ENCODE measurements at regions not wholly inside any gene's neighbourhood (a gene's known extent, or its start where the extent isn't known, plus 50 kb on each side); places are given as distances from the start of the nearest gene placed in this dataset.

GRCh38 chr5:143533475-143533874 lies 130.0 kb upstream of the NR3C1 start:
- no peak overlapping the region for H3K27ac ChIP-seq
- ATAC-seq = no peak
- no peaks in the 10 kb centered on the region for H3K4me1 ChIP-seq
- H3K36me3 ChIP-seq = no peaks in the 10 kb centered on the region
- 78 to 84% methylated on average over 3 of the region's 3 CpGs for WGBS, 2 donors (ENCODE audit: low coverage in 1 of 2)
- H3K9me3 ChIP-seq = no peaks in the 10 kb centered on the region
- TF ChIP-seq POLR2A (IDR thresholded peaks at IDR 0.05) (no peak), CTCF (IDR thresholded peaks at IDR 0.05) (no peak), EP300 (IDR thresholded peaks at IDR 0.05) (no peak), POLR2AphosphoS5 (IDR thresholded peaks at IDR 0.05) (no peak)
- no peaks in the 10 kb centered on the region for H3K27me3 ChIP-seq
- no peak overlapping the region for H3K4me3 ChIP-seq

GRCh38 chr5:143527808-143528207 lies 124.3 kb upstream of the NR3C1 start:
- 100% methylated on average over 2 to 3 of the region's 4 CpGs for WGBS, 2 donors (ENCODE audit: low coverage in 1 of 2)
- no peak for ATAC-seq
- TF ChIP-seq POLR2AphosphoS5 (IDR thresholded peaks at IDR 0.05) (no peak), POLR2A (IDR thresholded peaks at IDR 0.05) (no peak), CTCF (IDR thresholded peaks at IDR 0.05) (no peak), EP300 (IDR thresholded peaks at IDR 0.05) (no peak)

GRCh38 chr5:143525176-143525575 lies 121.7 kb upstream of the NR3C1 start:
- Histone ChIP-seq H3K27me3 (no peaks in the 10 kb centered on the region), H3K4me3 (no peak overlapping the region), H3K27ac (no peak overlapping the region), H3K4me1 (no peaks in the 10 kb centered on the region), H3K9me3 (no peaks in the 10 kb centered on the region), H3K36me3 (no peaks in the 10 kb centered on the region)
- 89 to 100% methylated on average over 1 of the region's 1 CpG for WGBS, 2 donors (ENCODE audit: low coverage in 1 of 2)
- no peak for ATAC-seq
- no peak for TF ChIP-seq EP300 (IDR thresholded peaks at IDR 0.05)
- TF ChIP-seq CTCF (IDR thresholded peaks at IDR 0.05) = no peak
- no peak for TF ChIP-seq POLR2A (IDR thresholded peaks at IDR 0.05)
- TF ChIP-seq POLR2AphosphoS5 (IDR thresholded peaks at IDR 0.05) = no peak

More at GRCh38 chr5:143527808-143528207, 124.3 kb upstream of the NR3C1 start:
- Histone ChIP-seq H3K4me3 (no peak overlapping the region), H3K27ac (no peak overlapping the region), H3K36me3 (no peaks in the 10 kb centered on the region), H3K27me3 (no peaks in the 10 kb centered on the region), H3K9me3 (no peaks in the 10 kb centered on the region), H3K4me1 (no peaks in the 10 kb centered on the region)

GRCh38 chr5:143524338-143524945 lies 121.0 kb upstream of the NR3C1 start:
- Histone ChIP-seq H3K27me3 (no peaks in the 10 kb centered on the region), H3K27ac (no peak overlapping the region), H3K4me1 (no peaks in the 10 kb centered on the region), H3K9me3 (no peaks in the 10 kb centered on the region), H3K36me3 (no peaks in the 10 kb centered on the region), H3K4me3 (no peak overlapping the region)
- ATAC-seq = no peak
- TF ChIP-seq POLR2A (IDR thresholded peaks at IDR 0.05) = no peak
- no peak for TF ChIP-seq POLR2AphosphoS5 (IDR thresholded peaks at IDR 0.05)
- TF ChIP-seq EP300 (IDR thresholded peaks at IDR 0.05) = no peak
- 89 to 95% methylated on average over 1 to 2 of the region's 2 CpGs for WGBS, 2 donors (ENCODE audit: low coverage in 1 of 2)

- 79 to 80% methylated on average over 2 to 4 of the region's 4 CpGs for WGBS, 2 donors (ENCODE audit: low coverage in 1 of 2)
- no peak for ATAC-seq
- H3K9me3 ChIP-seq = no peaks in the 10 kb centered on the region
- no peaks in the 10 kb centered on the region for H3K4me1 ChIP-seq
- H3K36me3 ChIP-seq = no peaks in the 10 kb centered on the region
- no peaks in the 10 kb centered on the region for H3K27me3 ChIP-seq
- H3K4me3 ChIP-seq = no peak overlapping the region
- TF ChIP-seq POLR2AphosphoS5 (IDR thresholded peaks at IDR 0.05) (no peak), POLR2A (IDR thresholded peaks at IDR 0.05) (no peak), EP300 (IDR thresholded peaks at IDR 0.05) (no peak), CTCF (IDR thresholded peaks at IDR 0.05) (no peak)
- H3K27ac ChIP-seq = no peak overlapping the region
Measured at GRCh38 chr5:143521846-143522400, 118.4 kb upstream of the NR3C1 start.

All from gastroesophageal sphincter (tissue), 4 donors.